ENCODE measurements at regions not wholly inside any gene's neighbourhood (a gene's known extent, or its start where the extent isn't known, plus 50 kb on each side); places are given as distances from the start of the nearest gene placed in this dataset.

GRCh38 chr1:192926736-192927135, 117.9 kb downstream of the RGS2 start:
- no peak overlapping the region for H3K4me3 ChIP-seq (ENCODE audit: control insufficient read depth, low read depth, low read length)
- no peak for DNase-seq (ENCODE audit: low read depth)
- TF ChIP-seq CTCF (IDR thresholded peaks at IDR 0.05; ENCODE audit: control insufficient read depth, insufficient read depth, low read depth, low read length, missing control alignments) = no peak

DNA sequence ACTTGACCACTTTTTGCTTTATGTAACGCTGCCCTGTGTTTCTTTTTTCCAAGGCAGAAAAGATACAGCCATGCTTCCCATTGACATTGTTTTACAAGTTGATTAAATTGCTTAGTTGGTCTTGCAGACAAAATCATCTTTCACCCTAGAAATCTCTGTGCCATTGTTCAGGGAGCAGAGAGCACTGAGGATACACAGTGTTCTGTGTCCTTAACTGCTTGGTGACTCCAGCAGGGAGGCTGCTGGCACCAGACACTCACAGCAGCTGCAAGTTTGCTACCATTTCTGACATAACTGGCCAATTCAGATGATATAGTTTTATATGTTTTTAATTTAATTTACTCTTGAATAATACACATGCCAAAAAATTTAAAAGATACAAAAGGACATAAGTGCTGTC, 118.7 kb downstream of the RGS2 start:
- no peak overlapping the region for H3K4me3 ChIP-seq (ENCODE audit: control insufficient read depth, low read depth, low read length)
- no peak for TF ChIP-seq CTCF (IDR thresholded peaks at IDR 0.05; ENCODE audit: control insufficient read depth, insufficient read depth, low read depth, low read length, missing control alignments)

DNA sequence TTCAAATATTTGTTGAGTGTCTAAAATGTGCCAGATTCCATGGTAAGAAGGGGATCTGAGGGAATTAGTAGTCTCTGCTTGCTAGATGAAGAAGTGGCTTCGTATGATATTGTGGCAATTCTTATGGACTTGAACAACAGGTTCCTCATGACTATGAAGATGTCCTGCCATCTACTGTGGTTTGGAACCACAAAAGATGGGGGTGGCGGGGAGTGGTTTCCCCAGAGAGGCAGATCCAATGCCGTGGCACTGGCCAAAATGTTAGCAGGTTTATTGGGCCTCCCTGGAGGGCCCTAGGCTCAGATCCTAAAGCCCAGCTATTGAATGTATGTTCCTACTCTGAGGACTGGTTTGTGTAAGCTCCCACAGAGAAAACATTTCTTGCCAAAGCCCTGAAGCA, 120.8 kb downstream of the RGS2 start:
- DNase-seq (ENCODE audit: low read depth) = no peak
- H3K4me3 ChIP-seq (ENCODE audit: control insufficient read depth, low read depth, low read length) = no peak overlapping the region
- TF ChIP-seq CTCF (IDR thresholded peaks at IDR 0.05; ENCODE audit: control insufficient read depth, insufficient read depth, low read depth, low read length, missing control alignments) = no peak

More for the DNA sequence above, 118.7 kb downstream of the RGS2 start:
- DNase-seq (ENCODE audit: low read depth) = no peak

- no peak for TF ChIP-seq CTCF (IDR thresholded peaks at IDR 0.05; ENCODE audit: control insufficient read depth, insufficient read depth, low read depth, low read length, missing control alignments)
- no peak overlapping the region for H3K4me3 ChIP-seq (ENCODE audit: control insufficient read depth, low read depth, low read length)
- DNase-seq (ENCODE audit: low read depth) = no peak
Measured at GRCh38 chr1:192933744-192934143, 124.9 kb downstream of the RGS2 start.

- no peak overlapping the region for H3K4me3 ChIP-seq (ENCODE audit: control insufficient read depth, low read depth, low read length)
- no peak for DNase-seq (ENCODE audit: low read depth)
- no peak for TF ChIP-seq CTCF (IDR thresholded peaks at IDR 0.05; ENCODE audit: control insufficient read depth, insufficient read depth, low read depth, low read length, missing control alignments)
Measured at GRCh38 chr1:192936313-192937018, 122.7 kb downstream of the UCHL5 start.

DNA sequence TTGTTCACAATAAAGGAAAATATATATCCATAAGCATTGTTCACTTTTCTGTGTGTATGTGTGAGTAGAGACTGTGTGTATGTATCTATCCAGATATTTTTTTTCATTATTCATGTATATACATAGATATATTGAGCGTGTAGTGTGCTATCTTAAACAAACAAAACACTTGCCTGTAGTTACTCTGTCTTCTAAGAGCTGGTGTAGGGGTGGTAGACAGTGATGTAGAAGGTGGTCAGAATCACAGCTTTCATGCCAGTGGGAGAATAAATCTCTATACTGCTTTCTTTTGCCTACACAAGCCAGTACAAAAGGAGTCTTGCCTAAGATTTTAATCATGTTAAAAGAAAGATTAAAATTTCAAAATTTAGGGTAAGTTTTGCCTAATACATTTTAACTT, 122.0 kb downstream of the UCHL5 start:
- DNase-seq (ENCODE audit: low read depth) = no peak
- no peak for TF ChIP-seq CTCF (IDR thresholded peaks at IDR 0.05; ENCODE audit: control insufficient read depth, insufficient read depth, low read depth, low read length, missing control alignments)
- no peak overlapping the region for H3K4me3 ChIP-seq (ENCODE audit: control insufficient read depth, low read depth, low read length)

All from AG09309 (cell line).